NCI-H1092 treated with DMSO at 0.1 percent for 48 hours (cell line): ENCODE measurements at regions not wholly inside any gene's neighbourhood (a gene's known extent, or its start where the extent isn't known, plus 50 kb on each side); places are given as distances from the start of the nearest gene placed in this dataset.
"Not testable (repeated sequence)": the region's sequence is repeated elsewhere in the genome, so short reads cannot be mapped to it uniquely, and the experiment has no call there.

Source experiments
- DNase-seq: peaks from one replicate; lab custom pipeline; 2025; lab: John Stamatoyannopoulos, UW

- DNase-seq = peak; percentile 39
Measured at GRCh38 chr22:23500508-23501260, 79.4 kb downstream of the IGLL1 start.

- no peak for DNase-seq
Measured at GRCh38 chr22:23499845-23500500, 80.1 kb downstream of the IGLL1 start.

- DNase-seq = no peak
Measured at GRCh38 chr22:23498811-23499798, 81.0 kb downstream of the IGLL1 start.

- not testable (repeated sequence) for DNase-seq
Measured at GRCh38 chr22:23497889-23498288, 82.2 kb downstream of the IGLL1 start.

- DNase-seq = no peak
Measured at GRCh38 chr22:23497016-23497885, 82.8 kb downstream of the IGLL1 start.

GRCh38 chr22:23496445-23496833 is 83.7 kb downstream of the IGLL1 start:
- no peak for DNase-seq

GRCh38 chr22:23495614-23496444 is 84.3 kb downstream of the IGLL1 start:
- no peak for DNase-seq

GRCh38 chr22:23494930-23495266 is 85.2 kb downstream of the IGLL1 start:
- no peak for DNase-seq

GRCh38 chr22:23485490-23485889 is 94.6 kb downstream of the IGLL1 start:
- no peak for DNase-seq

- DNase-seq = no peak
Measured at GRCh38 chr22:23484651-23485050, 95.4 kb downstream of the IGLL1 start.

GRCh38 chr22:23481369-23481768 is 98.7 kb downstream of the IGLL1 start:
- no peak for DNase-seq

GRCh38 chr22:23478175-23478574 is 101.9 kb downstream of the IGLL1 start:
- no peak for DNase-seq

- DNase-seq = not testable (repeated sequence)
Measured at GRCh38 chr22:23474531-23474930, 105.6 kb downstream of the IGLL1 start.

- DNase-seq = no peak
Measured at GRCh38 chr22:23473901-23474300, 106.2 kb downstream of the IGLL1 start.

- DNase-seq = not testable (repeated sequence)
Measured at GRCh38 chr22:23472376-23472775, 107.7 kb downstream of the IGLL1 start.

- DNase-seq = no peak
Measured at GRCh38 chr22:23471698-23472097, 108.4 kb downstream of the IGLL1 start.

GRCh38 chr22:23470811-23471389 is 109.2 kb downstream of the IGLL1 start:
- DNase-seq = no peak

GRCh38 chr22:23467721-23468294 is 112.3 kb downstream of the IGLL1 start:
- no peak for DNase-seq

- DNase-seq = no peak
Measured at GRCh38 chr22:23466351-23466750, 113.7 kb downstream of the IGLL1 start.

- not testable (repeated sequence) for DNase-seq
Measured at GRCh38 chr22:23464796-23465195, 115.3 kb downstream of the IGLL1 start.
